ENCODE measurements at regions not wholly inside any gene's neighbourhood (a gene's known extent, or its start where the extent isn't known, plus 50 kb on each side); places are given as distances from the start of the nearest gene placed in this dataset.

DNA sequence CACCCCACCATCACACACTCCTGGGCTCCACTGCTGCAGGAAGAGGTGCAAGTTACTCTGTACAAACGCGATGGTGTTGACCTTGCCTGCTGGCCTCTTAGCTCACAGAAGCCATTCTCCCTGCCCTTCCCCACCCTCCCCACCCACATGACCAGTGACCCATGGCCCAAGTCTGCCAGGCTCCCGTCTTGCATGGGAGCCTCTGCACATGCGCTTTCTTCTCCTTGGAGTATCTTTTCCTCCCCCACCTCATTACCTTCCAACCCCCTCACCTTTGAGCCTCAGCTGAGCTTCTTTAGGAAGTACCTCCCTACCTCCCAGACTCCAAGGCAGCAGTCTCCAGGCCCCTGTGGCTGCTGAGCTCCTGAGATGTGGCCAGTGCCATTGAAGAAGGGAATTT, 337.7 kb upstream of the ZNF32 start:
- TF ChIP-seq, protein P1, sequence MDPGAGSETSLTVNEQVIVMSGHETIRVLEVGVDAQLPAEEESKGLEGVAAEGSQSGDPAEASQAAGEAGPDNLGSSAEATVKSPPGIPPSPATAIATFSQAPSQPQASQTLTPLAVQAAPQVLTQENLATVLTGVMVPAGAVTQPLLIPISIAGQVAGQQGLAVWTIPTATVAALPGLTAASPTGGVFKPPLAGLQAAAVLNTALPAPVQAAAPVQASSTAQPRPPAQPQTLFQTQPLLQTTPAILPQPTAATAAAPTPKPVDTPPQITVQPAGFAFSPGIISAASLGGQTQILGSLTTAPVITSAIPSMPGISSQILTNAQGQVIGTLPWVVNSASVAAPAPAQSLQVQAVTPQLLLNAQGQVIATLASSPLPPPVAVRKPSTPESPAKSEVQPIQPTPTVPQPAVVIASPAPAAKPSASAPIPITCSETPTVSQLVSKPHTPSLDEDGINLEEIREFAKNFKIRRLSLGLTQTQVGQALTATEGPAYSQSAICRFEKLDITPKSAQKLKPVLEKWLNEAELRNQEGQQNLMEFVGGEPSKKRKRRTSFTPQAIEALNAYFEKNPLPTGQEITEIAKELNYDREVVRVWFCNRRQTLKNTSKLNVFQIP (CRISPR knock-in tag; IDR thresholded peaks at IDR 0.05; ENCODE audit: borderline replicate concordance, low read depth) = no peak
- ATAC-seq = no peak

DNA sequence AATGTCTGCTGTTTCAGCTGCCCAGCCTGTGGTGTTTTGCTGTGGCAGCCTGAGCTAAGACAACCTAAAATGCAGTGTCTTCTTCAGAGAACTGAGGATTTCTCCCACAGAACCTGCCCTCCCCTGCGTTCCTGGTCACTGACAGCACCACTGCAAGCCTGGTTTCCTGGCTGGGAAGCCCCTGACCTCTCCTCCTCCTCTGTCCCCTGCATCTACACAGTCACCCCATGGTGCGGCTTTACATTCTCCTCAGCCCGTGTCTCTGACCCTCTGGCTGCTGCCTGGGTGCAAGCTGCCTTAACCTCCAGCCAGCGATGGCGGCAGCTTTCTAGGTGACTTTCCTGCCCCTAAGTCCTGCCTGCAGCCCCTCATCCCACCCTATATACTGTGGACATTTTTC, 337.3 kb upstream of the ZNF32 start:
- TF ChIP-seq, protein P2, sequence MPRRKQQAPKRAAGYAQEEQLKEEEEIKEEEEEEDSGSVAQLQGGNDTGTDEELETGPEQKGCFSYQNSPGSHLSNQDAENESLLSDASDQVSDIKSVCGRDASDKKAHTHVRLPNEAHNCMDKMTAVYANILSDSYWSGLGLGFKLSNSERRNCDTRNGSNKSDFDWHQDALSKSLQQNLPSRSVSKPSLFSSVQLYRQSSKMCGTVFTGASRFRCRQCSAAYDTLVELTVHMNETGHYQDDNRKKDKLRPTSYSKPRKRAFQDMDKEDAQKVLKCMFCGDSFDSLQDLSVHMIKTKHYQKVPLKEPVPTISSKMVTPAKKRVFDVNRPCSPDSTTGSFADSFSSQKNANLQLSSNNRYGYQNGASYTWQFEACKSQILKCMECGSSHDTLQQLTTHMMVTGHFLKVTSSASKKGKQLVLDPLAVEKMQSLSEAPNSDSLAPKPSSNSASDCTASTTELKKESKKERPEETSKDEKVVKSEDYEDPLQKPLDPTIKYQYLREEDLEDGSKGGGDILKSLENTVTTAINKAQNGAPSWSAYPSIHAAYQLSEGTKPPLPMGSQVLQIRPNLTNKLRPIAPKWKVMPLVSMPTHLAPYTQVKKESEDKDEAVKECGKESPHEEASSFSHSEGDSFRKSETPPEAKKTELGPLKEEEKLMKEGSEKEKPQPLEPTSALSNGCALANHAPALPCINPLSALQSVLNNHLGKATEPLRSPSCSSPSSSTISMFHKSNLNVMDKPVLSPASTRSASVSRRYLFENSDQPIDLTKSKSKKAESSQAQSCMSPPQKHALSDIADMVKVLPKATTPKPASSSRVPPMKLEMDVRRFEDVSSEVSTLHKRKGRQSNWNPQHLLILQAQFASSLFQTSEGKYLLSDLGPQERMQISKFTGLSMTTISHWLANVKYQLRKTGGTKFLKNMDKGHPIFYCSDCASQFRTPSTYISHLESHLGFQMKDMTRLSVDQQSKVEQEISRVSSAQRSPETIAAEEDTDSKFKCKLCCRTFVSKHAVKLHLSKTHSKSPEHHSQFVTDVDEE (CRISPR knock-in tag; IDR thresholded peaks at IDR 0.05) = no peak
- TF ChIP-seq ESRRG (CRISPR knock-in tag; IDR thresholded peaks at IDR 0.05) = no peak
- TF ChIP-seq ZNF70 (CRISPR knock-in tag; IDR thresholded peaks at IDR 0.05) = no peak
- TF ChIP-seq, protein P1 (CRISPR knock-in tag; IDR thresholded peaks at IDR 0.05; ENCODE audit: borderline replicate concordance, low read depth) = no peak
- no peak for TF ChIP-seq GLIS3 (CRISPR knock-in tag; IDR thresholded peaks at IDR 0.05)
- TF ChIP-seq OSR1 (CRISPR knock-in tag; IDR thresholded peaks at IDR 0.05) = no peak
- TF ChIP-seq ISL1 (CRISPR knock-in tag; IDR thresholded peaks at IDR 0.05) = no peak
- no peak for TF ChIP-seq ZNF8 (CRISPR knock-in tag; IDR thresholded peaks at IDR 0.05)
- no peak for TF ChIP-seq PPARA (CRISPR knock-in tag; IDR thresholded peaks at IDR 0.05; ENCODE audit: borderline replicate concordance)
- TF ChIP-seq BACH2 (CRISPR knock-in tag; IDR thresholded peaks at IDR 0.05; ENCODE audit: borderline replicate concordance) = no peak
- no peak for TF ChIP-seq SNAI2 (CRISPR knock-in tag; IDR thresholded peaks at IDR 0.05)
- TF ChIP-seq TOX (CRISPR knock-in tag; IDR thresholded peaks at IDR 0.05; ENCODE audit: borderline replicate concordance) = no peak
- no peak for TF ChIP-seq ZFP30 (CRISPR knock-in tag; IDR thresholded peaks at IDR 0.05)
- no peak for TF ChIP-seq ZFP3 (CRISPR knock-in tag; IDR thresholded peaks at IDR 0.05)
- TF ChIP-seq, protein P3, sequence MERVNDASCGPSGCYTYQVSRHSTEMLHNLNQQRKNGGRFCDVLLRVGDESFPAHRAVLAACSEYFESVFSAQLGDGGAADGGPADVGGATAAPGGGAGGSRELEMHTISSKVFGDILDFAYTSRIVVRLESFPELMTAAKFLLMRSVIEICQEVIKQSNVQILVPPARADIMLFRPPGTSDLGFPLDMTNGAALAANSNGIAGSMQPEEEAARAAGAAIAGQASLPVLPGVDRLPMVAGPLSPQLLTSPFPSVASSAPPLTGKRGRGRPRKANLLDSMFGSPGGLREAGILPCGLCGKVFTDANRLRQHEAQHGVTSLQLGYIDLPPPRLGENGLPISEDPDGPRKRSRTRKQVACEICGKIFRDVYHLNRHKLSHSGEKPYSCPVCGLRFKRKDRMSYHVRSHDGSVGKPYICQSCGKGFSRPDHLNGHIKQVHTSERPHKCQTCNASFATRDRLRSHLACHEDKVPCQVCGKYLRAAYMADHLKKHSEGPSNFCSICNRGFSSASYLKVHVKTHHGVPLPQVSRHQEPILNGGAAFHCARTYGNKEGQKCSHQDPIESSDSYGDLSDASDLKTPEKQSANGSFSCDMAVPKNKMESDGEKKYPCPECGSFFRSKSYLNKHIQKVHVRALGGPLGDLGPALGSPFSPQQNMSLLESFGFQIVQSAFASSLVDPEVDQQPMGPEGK (CRISPR knock-in tag; IDR thresholded peaks at IDR 0.05; ENCODE audit: borderline replicate concordance) = no peak
- TF ChIP-seq ZNF565 (CRISPR knock-in tag; conservative IDR thresholded peaks at IDR 0.05; ENCODE audit: low read depth) = no peak
- ATAC-seq = no peak

DNA sequence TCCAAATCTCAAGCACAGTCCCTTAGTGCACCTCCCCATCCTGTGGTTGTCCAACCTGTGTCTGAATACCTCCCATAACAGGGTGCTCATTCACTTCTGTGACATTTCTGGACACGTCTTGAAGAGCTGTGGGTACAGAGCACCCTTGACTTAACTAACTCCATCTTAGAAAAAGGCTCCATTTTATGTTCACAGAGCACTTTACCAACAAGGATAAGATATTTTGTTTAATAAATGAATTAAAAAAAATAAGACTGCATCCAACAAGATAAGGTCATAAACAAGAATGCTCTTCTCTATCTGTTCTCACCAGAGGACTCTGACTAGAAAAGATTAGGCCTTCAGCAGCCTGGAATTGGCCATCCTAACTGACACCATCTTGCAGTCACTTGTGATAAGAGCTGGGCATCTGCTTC, 335.2 kb upstream of the ZNF32 start:
- TF ChIP-seq TCF4 (CRISPR knock-in tag; IDR thresholded peaks at IDR 0.05; ENCODE audit: borderline replicate concordance) = no peak
- ATAC-seq = no peak

DNA sequence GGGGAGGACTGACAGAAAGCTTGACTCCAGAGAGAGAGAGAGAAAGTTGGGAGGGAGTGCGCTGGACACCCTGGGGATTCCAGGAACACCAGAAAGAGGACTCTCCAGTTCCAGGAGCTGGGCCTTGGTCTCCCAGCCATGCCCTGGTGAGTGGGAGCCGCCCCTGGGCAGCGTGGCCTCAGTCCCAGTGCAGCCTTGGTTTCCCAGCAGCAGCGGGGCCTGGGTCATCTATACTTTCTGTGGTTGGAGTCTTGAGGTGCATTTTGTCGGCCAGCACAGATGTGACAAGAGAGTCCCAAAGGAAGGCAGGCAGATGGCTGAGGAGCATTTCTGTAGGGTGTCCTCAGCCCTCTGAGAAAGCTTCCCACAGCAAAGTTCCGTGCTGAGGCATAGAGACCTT, 334.7 kb upstream of the ZNF32 start:
- TF ChIP-seq BACH2 (CRISPR knock-in tag; IDR thresholded peaks at IDR 0.05; ENCODE audit: borderline replicate concordance) = no peak
- TF ChIP-seq TCF4 (CRISPR knock-in tag; IDR thresholded peaks at IDR 0.05; ENCODE audit: borderline replicate concordance) = no peak
- no peak for TF ChIP-seq TOX (CRISPR knock-in tag; IDR thresholded peaks at IDR 0.05; ENCODE audit: borderline replicate concordance)
- no peak for TF ChIP-seq GLIS3 (CRISPR knock-in tag; IDR thresholded peaks at IDR 0.05)
- TF ChIP-seq ESRRG (CRISPR knock-in tag; IDR thresholded peaks at IDR 0.05) = no peak
- TF ChIP-seq SNAI2 (CRISPR knock-in tag; IDR thresholded peaks at IDR 0.05) = no peak
- TF ChIP-seq RARB (CRISPR knock-in tag; IDR thresholded peaks at IDR 0.05) = no peak
- TF ChIP-seq, protein P4, sequence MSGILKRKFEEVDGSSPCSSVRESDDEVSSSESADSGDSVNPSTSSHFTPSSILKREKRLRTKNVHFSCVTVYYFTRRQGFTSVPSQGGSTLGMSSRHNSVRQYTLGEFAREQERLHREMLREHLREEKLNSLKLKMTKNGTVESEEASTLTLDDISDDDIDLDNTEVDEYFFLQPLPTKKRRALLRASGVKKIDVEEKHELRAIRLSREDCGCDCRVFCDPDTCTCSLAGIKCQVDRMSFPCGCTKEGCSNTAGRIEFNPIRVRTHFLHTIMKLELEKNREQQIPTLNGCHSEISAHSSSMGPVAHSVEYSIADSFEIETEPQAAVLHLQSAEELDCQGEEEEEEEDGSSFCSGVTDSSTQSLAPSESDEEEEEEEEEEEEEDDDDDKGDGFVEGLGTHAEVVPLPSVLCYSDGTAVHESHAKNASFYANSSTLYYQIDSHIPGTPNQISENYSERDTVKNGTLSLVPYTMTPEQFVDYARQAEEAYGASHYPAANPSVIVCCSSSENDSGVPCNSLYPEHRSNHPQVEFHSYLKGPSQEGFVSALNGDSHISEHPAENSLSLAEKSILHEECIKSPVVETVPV (CRISPR knock-in tag; IDR thresholded peaks at IDR 0.05) = no peak
- TF ChIP-seq OSR1 (CRISPR knock-in tag; IDR thresholded peaks at IDR 0.05) = no peak
- no peak for TF ChIP-seq ARNTL (CRISPR knock-in tag; IDR thresholded peaks at IDR 0.05; ENCODE audit: borderline replicate concordance, low read depth)
- no peak for TF ChIP-seq ZFP30 (CRISPR knock-in tag; IDR thresholded peaks at IDR 0.05)
- no peak for TF ChIP-seq CSDC2 (CRISPR knock-in tag; IDR thresholded peaks at IDR 0.05)
- no peak for TF ChIP-seq ISL1 (CRISPR knock-in tag; IDR thresholded peaks at IDR 0.05)
- no peak for TF ChIP-seq ZNF70 (CRISPR knock-in tag; IDR thresholded peaks at IDR 0.05)
- TF ChIP-seq PPARA (CRISPR knock-in tag; IDR thresholded peaks at IDR 0.05; ENCODE audit: borderline replicate concordance) = no peak
- TF ChIP-seq, protein P5, sequence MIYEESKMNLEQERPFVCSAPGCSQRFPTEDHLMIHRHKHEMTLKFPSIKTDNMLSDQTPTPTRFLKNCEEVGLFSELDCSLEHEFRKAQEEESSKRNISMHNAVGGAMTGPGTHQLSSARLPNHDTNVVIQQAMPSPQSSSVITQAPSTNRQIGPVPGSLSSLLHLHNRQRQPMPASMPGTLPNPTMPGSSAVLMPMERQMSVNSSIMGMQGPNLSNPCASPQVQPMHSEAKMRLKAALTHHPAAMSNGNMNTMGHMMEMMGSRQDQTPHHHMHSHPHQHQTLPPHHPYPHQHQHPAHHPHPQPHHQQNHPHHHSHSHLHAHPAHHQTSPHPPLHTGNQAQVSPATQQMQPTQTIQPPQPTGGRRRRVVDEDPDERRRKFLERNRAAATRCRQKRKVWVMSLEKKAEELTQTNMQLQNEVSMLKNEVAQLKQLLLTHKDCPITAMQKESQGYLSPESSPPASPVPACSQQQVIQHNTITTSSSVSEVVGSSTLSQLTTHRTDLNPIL (CRISPR knock-in tag; IDR thresholded peaks at IDR 0.05; ENCODE audit: low read depth) = no peak
- TF ChIP-seq, protein P1 (CRISPR knock-in tag; IDR thresholded peaks at IDR 0.05; ENCODE audit: borderline replicate concordance, low read depth) = no peak
- ATAC-seq = no peak

Measured in SK-N-SH treated with all-trans-retinoic acid at 6 μM for 48 hours (cell line).